Erythroblast (primary cell): ENCODE measurements at regions not wholly inside any gene's neighbourhood (a gene's known extent, or its start where the extent isn't known, plus 50 kb on each side); places are given as distances from the start of the nearest gene placed in this dataset.

Experiments used
- GATA1 ChIP-seq: IDR thresholded peaks from 2 replicates; pipeline ENCODE4 v1.6.1; 2011; ENCODE audit warnings: low read depth, mild to moderate bottlenecking, control low read depth, low read length, moderate library complexity
- POLR2A ChIP-seq: IDR thresholded peaks from 2 replicates; pipeline ENCODE4 v1.6.1; 2011; ENCODE audit warnings: mild to moderate bottlenecking, low read length

GRCh38 chr5:144086295-144086694 lies 84.2 kb downstream of the YIPF5 start:
- TF ChIP-seq POLR2A (no peak), GATA1 (no peak)
